ENCODE measurements at regions not wholly inside any gene's neighbourhood (a gene's known extent, or its start where the extent isn't known, plus 50 kb on each side); places are given as distances from the start of the nearest gene placed in this dataset.

DNA sequence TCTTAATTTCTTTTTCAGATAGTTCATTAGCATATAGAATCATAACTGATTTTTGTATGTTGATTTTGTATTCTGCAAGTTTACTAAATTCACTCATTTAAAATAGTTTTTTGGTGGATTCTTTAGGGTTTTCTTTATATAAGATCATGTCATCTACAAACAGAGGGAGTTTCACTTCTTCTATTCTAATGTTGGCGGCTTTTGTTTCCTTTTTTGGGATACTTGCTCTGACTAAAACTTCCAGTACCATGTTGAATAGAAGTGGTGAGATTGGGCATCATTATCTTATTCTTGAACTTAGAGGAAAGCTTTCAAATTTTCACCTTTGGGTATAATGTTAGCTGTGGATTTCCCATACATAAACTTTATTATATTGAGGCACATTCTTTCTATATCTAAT, 296.9 kb downstream of the BCKDHB start:
- no peak overlapping the region for H3K4me3 ChIP-seq (ENCODE audit: low read depth, low read length)
- no peak for TF ChIP-seq CTCF (IDR thresholded peaks at IDR 0.05; ENCODE audit: borderline replicate concordance, insufficient read depth, low read depth, low read length)

DNA sequence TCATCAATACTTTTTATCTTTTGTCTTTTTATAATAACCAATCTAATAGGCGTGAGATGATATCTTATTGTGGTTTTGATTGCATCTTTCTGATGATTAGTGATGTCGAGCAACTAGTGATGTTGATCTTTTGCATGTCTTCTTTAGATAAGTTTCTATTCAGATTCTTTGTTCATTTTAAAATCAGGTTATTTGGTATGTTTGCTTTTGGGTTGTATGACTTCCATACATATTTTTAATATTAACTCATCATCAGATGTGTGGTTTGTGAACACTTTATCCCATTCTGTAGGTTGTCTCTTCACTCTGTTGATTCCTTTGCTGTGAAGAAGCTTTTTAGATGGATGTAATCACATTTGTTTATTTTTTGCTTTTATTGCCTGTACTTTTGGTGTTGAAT, 295.8 kb downstream of the BCKDHB start:
- no peak overlapping the region for H3K4me3 ChIP-seq (ENCODE audit: low read depth, low read length)
- TF ChIP-seq CTCF (IDR thresholded peaks at IDR 0.05; ENCODE audit: borderline replicate concordance, insufficient read depth, low read depth, low read length) = no peak
